ENCODE measurements at regions not wholly inside any gene's neighbourhood (a gene's known extent, or its start where the extent isn't known, plus 50 kb on each side); places are given as distances from the start of the nearest gene placed in this dataset.
A peak's percentile ranks its signal among the peaks of the same experiment; 100 is the strongest.

DNA sequence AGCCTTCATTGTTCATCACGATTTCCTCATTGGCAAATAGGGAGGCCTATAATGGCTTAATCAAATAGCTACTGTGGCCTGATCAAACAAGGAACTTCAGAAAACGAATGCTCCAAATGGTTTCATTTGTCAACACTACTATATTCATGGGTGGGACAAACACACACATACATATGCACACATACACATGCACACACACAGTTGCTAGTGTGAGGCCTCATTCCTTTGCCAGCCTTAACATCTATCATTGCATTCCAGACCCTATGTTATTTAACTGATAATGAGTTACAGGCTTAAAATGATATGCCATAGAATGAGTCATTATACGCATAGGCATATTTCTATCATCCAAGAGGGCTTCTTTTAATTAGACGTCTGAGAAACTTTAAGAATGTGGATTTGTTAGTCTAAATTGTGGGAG lies 140.2 kb downstream of the KLF5 start:
- no peak for DNase-seq (ENCODE audit: low spot score)

DNA sequence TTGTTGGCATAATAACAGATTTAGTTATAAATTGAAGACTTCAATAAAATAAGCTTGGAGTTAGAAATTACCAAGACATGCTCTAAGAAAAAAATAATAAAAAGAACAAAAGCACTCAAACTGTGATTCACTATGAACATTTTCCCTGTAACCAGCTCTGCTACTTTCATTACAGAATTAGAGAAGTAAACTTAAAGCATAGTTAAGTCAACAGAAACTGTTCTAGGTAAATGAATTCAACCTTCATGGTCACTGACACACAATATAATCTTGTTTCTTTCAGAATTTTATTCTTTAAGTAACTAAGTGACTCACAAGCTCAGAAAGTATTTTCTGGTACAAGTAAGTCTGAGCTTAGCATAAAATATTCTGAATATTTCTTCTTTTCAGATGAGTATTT lies 136.3 kb downstream of the KLF5 start:
- DNase-seq (ENCODE audit: low spot score), result no peak

DNA sequence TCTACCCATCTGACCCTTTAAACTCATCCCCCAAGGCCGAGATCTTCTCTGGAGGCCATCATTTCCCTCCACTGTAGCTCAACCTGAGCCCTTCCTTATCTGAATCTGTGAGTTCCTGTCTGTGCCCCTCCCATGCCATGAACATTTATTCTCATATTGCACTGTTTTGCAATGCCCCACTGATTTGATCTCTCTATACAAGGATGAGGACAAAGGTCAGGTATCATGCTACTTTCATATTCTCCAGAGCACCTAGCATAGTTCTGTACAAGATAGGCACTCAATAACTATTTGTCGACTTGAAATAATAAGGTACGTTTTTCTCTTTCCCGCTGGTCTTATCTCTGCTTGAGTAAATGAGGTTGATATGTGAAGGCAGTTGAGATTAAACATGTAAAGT lies 135.5 kb downstream of the KLF5 start:
- no peak for DNase-seq (ENCODE audit: low spot score)

- no peak for DNase-seq (ENCODE audit: low spot score)
Observed at GRCh38 chr13:73193554-73193953, 134.7 kb downstream of the KLF5 start.

- DNase-seq (ENCODE audit: low spot score), result no peak
Observed at GRCh38 chr13:73190477-73190876, 131.7 kb downstream of the KLF5 start.

DNA sequence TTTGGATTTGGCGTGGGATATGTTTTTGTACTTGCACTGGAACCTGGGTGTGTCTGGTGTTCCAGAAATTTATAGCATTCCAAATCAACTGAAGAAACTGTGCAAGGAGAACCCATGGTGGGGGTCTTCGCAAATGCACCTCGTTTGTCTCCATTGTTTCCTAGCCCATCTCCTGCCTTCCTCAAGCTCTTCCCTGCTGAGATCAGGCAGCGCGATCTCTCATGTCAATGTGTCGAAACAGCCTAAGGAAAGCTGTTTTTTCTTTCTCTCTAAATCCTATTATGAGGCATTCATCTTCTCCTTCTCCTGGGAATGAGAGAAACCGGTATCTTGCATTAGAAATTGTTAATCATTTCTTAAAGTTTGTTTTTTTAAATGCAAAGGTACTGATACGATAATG lies 131.0 kb downstream of the KLF5 start:
- DNase-seq (ENCODE audit: low spot score), result no peak

- no peak for DNase-seq (ENCODE audit: low spot score)
Observed at GRCh38 chr13:73189362-73189761, 130.6 kb downstream of the KLF5 start.

DNA sequence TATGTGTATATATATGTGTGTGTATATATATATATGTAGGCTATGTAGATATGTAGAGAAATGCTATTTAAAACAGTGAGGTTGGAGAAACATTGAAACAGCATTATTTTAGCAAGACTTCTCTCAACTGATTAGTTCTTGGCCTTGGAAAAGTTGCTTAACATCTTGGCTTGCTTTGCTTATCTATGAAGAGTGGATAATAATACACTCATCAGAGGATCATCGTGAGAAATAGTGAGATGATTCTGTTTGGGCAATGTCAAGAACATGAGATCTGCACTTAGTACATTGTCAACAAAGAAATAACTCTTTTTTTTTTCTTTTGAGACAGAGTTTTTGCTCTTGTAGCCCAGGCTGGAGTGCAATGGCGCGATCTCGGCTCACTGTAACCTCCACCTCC lies 128.3 kb downstream of the KLF5 start:
- DNase-seq (ENCODE audit: low spot score), result no peak

- no peak for DNase-seq (ENCODE audit: low spot score)
Observed at GRCh38 chr13:73179650-73180274, 121.0 kb downstream of the KLF5 start.

- DNase-seq (ENCODE audit: low spot score), result no peak
Observed at GRCh38 chr13:73177916-73178565, 119.2 kb downstream of the KLF5 start.

GRCh38 chr13:73177017-73177416 lies 118.2 kb downstream of the KLF5 start:
- DNase-seq (ENCODE audit: low spot score), result no peak

GRCh38 chr13:73174521-73175010 lies 115.8 kb downstream of the KLF5 start:
- DNase-seq (ENCODE audit: low spot score), result no peak

- DNase-seq (ENCODE audit: low spot score), result no peak
Observed at GRCh38 chr13:73173279-73173811, 114.5 kb downstream of the KLF5 start.

DNA sequence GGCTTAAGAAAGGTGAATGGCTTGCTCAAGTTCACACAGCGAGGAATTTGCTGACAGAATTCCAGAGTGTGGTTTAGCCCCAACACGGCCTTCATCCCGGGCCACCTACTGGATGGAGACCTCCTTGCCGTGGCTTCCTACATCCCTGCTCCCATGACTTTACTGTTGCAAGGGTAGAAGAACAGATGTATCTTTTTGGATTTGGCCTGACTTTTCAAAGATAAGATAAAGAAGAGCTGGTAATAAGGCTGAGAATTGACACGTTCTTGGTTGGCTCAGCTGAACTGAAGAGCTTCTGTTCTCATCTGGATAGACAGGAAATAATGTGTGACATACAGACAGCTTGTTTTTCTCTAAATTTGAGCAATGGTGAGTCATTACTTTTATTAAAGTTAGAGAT lies 113.1 kb downstream of the KLF5 start:
- DNase-seq (ENCODE audit: low spot score), result peak; percentile 65

DNA sequence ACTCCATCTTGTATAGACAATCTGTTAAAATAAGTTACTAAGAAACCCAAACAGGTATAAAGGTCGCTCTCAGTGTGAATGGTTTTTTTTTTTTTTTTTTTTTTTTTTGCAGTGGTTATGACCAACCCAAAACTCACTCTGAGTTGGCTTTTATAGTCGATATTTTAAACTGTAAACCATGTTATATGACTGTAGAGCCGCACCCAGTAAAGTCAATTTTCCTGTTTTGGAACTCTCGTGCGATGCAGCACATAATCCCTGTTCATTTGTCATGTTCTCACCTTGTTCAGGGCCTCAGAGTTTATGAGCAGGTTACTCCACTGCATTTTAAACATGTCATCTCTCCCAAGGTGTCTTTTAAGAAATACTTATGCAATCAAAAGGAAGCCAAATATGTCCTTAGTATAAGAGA lies 112.5 kb downstream of the KLF5 start:
- DNase-seq (ENCODE audit: low spot score), result no peak

- DNase-seq (ENCODE audit: low spot score), result no peak
Observed at GRCh38 chr13:73169971-73170370, 111.2 kb downstream of the KLF5 start.

DNA sequence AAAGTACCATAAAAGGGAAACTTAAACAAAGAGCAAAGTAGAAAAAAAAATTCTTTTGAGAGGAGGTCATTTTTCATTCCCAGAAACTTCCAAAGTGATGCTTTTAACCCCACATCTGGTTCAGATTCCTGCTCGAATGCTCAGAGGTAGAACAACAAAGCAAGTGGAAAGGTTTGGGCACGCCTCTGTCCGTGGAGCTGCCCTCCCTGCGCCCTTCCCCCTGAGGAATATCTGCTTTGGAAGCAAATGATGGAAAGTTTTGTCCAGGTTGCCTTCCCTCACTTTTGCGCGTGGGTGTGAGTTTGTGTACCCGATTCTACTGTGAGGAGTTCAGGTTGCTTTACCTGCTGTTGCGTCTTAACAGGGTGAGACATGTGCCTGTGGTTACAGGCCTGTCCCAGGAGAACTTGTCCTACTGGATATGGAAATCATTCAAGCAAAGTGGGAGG lies 110.2 kb downstream of the KLF5 start:
- no peak for DNase-seq (ENCODE audit: low spot score)

- no peak for DNase-seq (ENCODE audit: low spot score)
Observed at GRCh38 chr13:73168226-73168952, 109.6 kb downstream of the KLF5 start.

GRCh38 chr13:73167028-73167820 lies 108.4 kb downstream of the KLF5 start:
- DNase-seq (ENCODE audit: low spot score), result peak; percentile 54

DNA sequence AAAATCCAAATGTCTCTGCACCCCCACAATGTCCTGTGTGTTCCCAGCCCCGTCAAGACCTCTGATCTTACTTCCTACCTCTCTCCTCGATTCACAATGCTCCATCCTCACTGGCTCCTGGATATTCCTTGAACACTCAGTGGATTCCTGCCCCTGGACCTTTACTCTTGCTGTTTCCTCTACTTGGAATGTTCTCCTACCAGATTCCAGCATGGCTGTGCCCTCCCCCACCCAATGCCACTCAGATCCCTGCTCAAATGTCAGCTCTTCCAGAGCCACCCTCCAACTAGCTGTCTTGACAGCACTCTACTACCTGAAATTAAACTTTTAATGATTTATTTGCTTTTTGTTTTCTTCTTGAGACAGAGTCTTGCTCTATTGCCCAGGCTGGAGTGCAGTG lies 107.4 kb downstream of the KLF5 start:
- DNase-seq (ENCODE audit: low spot score), result no peak

DNA sequence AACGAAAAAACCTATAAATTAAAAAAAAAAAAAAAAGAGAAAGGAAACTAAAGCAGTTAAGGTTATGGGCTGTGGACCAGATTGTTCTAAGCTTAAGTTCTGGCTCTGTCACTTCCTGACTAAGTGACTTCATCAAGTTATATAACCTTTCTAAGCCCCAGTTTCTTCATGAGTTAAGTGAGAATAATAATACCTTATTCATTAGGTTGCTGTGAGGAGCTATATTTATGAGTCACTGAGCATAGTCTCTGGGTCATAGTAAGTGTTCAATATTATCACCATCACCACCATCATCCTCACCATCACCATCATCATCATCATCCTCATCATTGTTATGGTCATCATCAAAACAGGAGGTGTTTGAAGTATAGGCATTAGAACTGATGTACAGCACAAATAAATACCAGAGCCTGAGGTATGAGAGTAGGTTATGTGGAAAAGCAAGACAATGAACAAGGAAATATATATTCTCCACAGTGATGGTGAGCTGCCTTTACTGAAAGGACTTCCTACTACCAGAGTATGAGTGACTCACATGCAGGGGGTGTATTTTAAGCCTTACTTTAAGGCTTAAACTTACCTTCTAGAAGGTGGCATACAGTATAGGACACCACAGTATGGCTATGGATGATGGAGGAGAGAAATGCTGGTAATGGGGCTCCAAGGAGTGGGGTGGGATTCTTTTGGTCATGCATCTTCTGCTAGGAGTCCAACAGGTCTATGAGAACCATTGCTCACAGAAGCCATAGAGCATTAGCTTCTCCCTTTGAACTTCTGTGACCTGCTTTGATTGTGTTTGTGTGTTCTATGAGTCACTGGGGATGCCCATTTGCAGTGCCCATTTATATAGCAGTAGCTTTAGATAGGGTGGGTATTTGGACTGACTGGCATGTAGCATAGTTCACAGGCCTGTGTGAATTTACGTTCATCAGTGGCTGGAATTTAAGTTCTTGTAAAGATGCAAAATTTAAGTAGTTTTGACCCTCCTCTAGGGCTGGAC lies 104.4 kb downstream of the KLF5 start:
- no peak for DNase-seq (ENCODE audit: low spot score)

All from COLO829 (cell line).